Right atrium auricular region (tissue), 2 donors: ENCODE measurements at regions not wholly inside any gene's neighbourhood (a gene's known extent, or its start where the extent isn't known, plus 50 kb on each side); places are given as distances from the start of the nearest gene placed in this dataset.
"Not testable (repeated sequence)": the region's sequence is repeated elsewhere in the genome, so short reads cannot be mapped to it uniquely, and the experiment has no call there.

Source experiments
- DNase-seq: peaks from one replicate; pipeline ENCODE4 v3.0.0-alpha.2; 2019; ENCODE audit warnings: low spot score
- H3K27ac ChIP-seq, 2 donors: fragments of 200-600 bp; sonication (generic); 1 replicate in 1 of 2; 2 replicates in 1 of 2; pipeline ENCODE4 v1.5.1; 2016 to 2019
- H3K27me3 ChIP-seq, 2 donors: fragments of 200-600 bp; sonication (generic); one replicate each; pipeline versions ENCODE4 v1.5.1 to v1.6.0; 2017 to 2019
- H3K36me3 ChIP-seq: fragments of 200-600 bp; sonication (generic); one replicate; pipeline ENCODE4 v1.5.1; 2016
- H3K4me1 ChIP-seq, 2 donors: fragments of 200-600 bp; sonication (generic); one replicate each; pipeline versions ENCODE4 v1.5.1 to v1.6.0; 2017 to 2019
- H3K4me3 ChIP-seq, 2 donors: fragments of 200-600 bp; sonication (generic); 1 replicate in 1 of 2; 2 replicates in 1 of 2; pipeline ENCODE4 v1.5.1; 2017 to 2019; ENCODE audit warnings: mild to moderate bottlenecking in 1 of 2, moderate library complexity in 1 of 2
- H3K9me3 ChIP-seq, 2 donors: fragments of 200-600 bp; sonication (generic); one replicate each; pipeline ENCODE4 v1.5.1; 2019
- TF ChIP-seq, protein P1 (sequence below), 2 donors: fragments of 200-600 bp; sonication (generic); IDR thresholded peaks; one replicate each; pipeline ENCODE4 v1.5.1; 2019; ENCODE audit warnings: antibody characterized with exemption in 2 of 2

DNA sequence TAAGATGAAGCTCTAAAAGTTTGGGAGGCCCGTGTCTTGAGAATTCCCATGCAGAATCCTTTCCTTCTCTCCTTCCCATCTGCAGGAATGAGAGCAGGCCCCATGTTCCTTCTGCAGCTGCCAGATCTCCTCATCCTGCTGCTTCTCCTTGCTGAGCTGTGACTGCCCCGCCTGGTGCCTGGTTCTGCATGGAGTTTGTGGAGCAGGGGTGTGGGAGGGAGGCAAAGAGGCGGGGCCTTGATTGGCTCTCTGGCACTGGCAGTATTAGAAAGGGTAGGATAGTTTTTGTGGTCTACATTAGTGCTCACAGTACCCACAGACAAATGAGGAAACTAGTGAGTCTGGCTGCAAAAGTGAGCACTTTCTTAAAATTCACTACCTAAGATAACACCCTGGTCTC lies 91.1 kb upstream of the CLPB start:
- no peak overlapping the region for H3K27ac ChIP-seq
- H3K4me1 ChIP-seq: no peaks in the 10 kb centered on the region
- no peak overlapping the region for H3K4me3 ChIP-seq
- no peaks in the 10 kb centered on the region for H3K27me3 ChIP-seq
- TF ChIP-seq, protein P1, sequence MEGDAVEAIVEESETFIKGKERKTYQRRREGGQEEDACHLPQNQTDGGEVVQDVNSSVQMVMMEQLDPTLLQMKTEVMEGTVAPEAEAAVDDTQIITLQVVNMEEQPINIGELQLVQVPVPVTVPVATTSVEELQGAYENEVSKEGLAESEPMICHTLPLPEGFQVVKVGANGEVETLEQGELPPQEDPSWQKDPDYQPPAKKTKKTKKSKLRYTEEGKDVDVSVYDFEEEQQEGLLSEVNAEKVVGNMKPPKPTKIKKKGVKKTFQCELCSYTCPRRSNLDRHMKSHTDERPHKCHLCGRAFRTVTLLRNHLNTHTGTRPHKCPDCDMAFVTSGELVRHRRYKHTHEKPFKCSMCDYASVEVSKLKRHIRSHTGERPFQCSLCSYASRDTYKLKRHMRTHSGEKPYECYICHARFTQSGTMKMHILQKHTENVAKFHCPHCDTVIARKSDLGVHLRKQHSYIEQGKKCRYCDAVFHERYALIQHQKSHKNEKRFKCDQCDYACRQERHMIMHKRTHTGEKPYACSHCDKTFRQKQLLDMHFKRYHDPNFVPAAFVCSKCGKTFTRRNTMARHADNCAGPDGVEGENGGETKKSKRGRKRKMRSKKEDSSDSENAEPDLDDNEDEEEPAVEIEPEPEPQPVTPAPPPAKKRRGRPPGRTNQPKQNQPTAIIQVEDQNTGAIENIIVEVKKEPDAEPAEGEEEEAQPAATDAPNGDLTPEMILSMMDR (IDR thresholded peaks at IDR 0.05): no peak
- no peak for DNase-seq
- H3K36me3 ChIP-seq: no peaks in the 10 kb centered on the region
- H3K9me3 ChIP-seq: no peaks in the 10 kb centered on the region

DNA sequence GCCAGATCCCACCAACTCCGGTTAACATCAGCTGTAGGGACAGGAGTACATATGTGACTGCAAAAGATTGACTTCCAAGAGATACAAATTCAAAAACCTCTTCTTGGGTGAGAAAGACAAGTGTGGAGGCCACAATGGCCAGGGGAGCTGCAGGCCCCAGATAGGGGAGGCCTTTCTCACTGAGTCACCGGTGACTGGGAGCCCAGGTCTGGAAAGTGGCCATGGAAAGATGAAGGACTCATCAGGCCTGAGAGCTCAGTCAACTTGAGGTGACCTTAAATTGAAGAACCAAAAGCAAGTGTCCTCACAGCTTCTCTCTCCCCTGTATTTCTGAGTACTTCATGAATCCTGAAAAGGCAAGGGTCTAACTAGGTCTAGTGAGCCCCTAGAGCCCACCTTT lies 90.4 kb upstream of the CLPB start:
- H3K27ac ChIP-seq: no peak overlapping the region
- H3K27me3 ChIP-seq: no peaks in the 10 kb centered on the region
- H3K36me3 ChIP-seq: no peaks in the 10 kb centered on the region
- H3K9me3 ChIP-seq: no peaks in the 10 kb centered on the region
- no peaks in the 10 kb centered on the region for H3K4me1 ChIP-seq
- DNase-seq: no peak
- TF ChIP-seq, protein P1 (IDR thresholded peaks at IDR 0.05): no peak
- no peak overlapping the region for H3K4me3 ChIP-seq

DNA sequence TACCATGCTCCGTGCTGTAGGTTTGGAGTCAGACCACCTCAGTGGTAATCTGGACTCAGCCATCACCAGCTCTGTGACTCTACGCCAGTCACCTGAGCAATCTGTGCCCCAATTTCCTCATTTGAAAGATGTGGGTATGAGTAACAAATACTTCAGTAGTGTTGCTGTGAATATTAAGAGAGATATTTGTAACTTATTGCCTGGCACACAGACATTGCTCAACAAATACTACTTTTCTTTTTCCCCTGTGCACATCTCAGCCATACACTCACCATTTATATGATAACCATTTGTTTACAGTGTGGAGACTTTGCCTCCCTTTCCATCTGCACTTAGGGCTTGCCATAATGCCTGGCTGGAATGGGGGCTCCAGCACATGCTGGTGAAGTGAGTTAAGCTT lies 89.7 kb upstream of the CLPB start:
- DNase-seq: no peak
- Histone ChIP-seq H3K27ac (no peak overlapping the region), H3K9me3 (no peaks in the 10 kb centered on the region), H3K36me3 (no peaks in the 10 kb centered on the region), H3K27me3 (no peaks in the 10 kb centered on the region), H3K4me1 (no peaks in the 10 kb centered on the region), H3K4me3 (no peak overlapping the region)
- TF ChIP-seq, protein P1 (IDR thresholded peaks at IDR 0.05): no peak

DNA sequence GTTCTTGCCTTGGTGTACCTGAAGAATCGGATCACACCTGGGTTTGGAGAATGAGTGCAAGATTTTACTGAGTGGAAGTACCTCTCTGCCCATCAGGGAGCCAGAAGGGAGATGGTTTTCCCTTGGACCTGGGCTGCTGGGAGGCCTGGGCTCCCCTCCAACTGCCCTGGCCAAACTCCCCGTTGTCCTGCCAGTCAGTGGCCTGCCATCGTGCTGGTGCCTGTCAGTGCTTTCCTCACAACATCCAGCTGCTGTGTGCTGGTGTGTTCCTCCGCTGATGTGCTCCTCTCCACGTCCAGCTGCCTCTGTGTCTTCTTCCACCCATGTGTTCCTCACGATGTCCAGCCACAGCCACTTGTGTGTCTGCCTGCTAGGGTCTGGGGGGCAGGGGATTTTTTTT lies 87.9 kb upstream of the CLPB start:
- H3K4me1 ChIP-seq: no peaks in the 10 kb centered on the region
- no peak for DNase-seq
- no peak overlapping the region for H3K27ac ChIP-seq
- H3K9me3 ChIP-seq: no peaks in the 10 kb centered on the region
- no peaks in the 10 kb centered on the region for H3K36me3 ChIP-seq
- TF ChIP-seq, protein P1 (IDR thresholded peaks at IDR 0.05): no peak
- H3K27me3 ChIP-seq: no peaks in the 10 kb centered on the region
- no peak overlapping the region for H3K4me3 ChIP-seq

DNA sequence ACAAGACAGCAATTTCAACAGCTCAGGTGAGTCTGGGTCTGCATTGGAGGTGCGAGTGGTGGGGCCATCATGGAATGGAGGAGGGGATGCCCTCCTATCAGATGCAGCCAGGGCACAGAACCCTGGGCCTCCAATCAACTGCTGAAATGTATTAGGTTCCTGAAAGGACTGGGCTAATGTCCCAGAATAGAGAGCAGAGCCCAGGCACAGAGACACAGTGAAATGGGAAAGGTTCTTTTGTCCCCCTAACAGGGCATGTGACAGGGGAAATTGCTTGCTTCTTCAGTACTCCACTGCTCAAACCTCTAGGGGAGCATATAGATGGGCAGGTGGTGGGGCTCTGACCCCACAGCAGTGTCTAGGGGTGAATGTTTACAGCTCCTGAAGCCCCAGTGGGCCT lies 87.3 kb upstream of the CLPB start:
- H3K4me3 ChIP-seq: no peak overlapping the region
- DNase-seq: no peak
- no peaks in the 10 kb centered on the region for H3K9me3 ChIP-seq
- no peaks in the 10 kb centered on the region for H3K4me1 ChIP-seq
- TF ChIP-seq, protein P1 (IDR thresholded peaks at IDR 0.05): no peak
- no peak overlapping the region for H3K27ac ChIP-seq
- H3K27me3 ChIP-seq: no peaks in the 10 kb centered on the region
- H3K36me3 ChIP-seq: no peaks in the 10 kb centered on the region

GRCh38 chr11:72520815-72521214 lies 86.5 kb upstream of the CLPB start:
- TF ChIP-seq, protein P1 (IDR thresholded peaks at IDR 0.05): no peak
- H3K27ac ChIP-seq: no peak overlapping the region
- no peaks in the 10 kb centered on the region for H3K4me1 ChIP-seq
- no peaks in the 10 kb centered on the region for H3K36me3 ChIP-seq
- no peak for DNase-seq
- no peaks in the 10 kb centered on the region for H3K9me3 ChIP-seq
- H3K4me3 ChIP-seq: no peak overlapping the region
- no peaks in the 10 kb centered on the region for H3K27me3 ChIP-seq

- H3K4me1 ChIP-seq, H3K27me3 ChIP-seq, H3K27ac ChIP-seq, H3K9me3 ChIP-seq, H3K36me3 ChIP-seq, H3K4me3 ChIP-seq, DNase-seq: not testable (repeated sequence)
These were observed 85.6 kb upstream of the CLPB start for GRCh38 chr11:72519882-72520281.
